ENCODE measurements at regions not wholly inside any gene's neighbourhood (a gene's known extent, or its start where the extent isn't known, plus 50 kb on each side); places are given as distances from the start of the nearest gene placed in this dataset.
"Not testable (repeated sequence)": the region's sequence is repeated elsewhere in the genome, so short reads cannot be mapped to it uniquely, and the experiment has no call there.

- no peak for DNase-seq (ENCODE audit: low read depth)
- no peak overlapping the region for H3K4me3 ChIP-seq (ENCODE audit: low read length)
- TF ChIP-seq CTCF (conservative IDR thresholded peaks at IDR 0.05; ENCODE audit: low read depth, low read length), result no peak
Observed at GRCh38 chr1:220431554-220432239, 96.2 kb upstream of the MARK1 start.

- DNase-seq (ENCODE audit: low read depth), result no peak
- no peak for TF ChIP-seq CTCF (conservative IDR thresholded peaks at IDR 0.05; ENCODE audit: low read depth, low read length)
- H3K4me3 ChIP-seq (ENCODE audit: low read length), result no peak overlapping the region
Observed at GRCh38 chr1:220430586-220430985, 97.3 kb upstream of the MARK1 start.

- TF ChIP-seq CTCF (conservative IDR thresholded peaks at IDR 0.05; ENCODE audit: low read depth, low read length), result no peak
- H3K4me3 ChIP-seq (ENCODE audit: low read length), result no peak overlapping the region
- peak; percentile 31 for DNase-seq (ENCODE audit: low read depth)
Observed at GRCh38 chr1:220430059-220430458, 97.9 kb upstream of the MARK1 start.

DNA sequence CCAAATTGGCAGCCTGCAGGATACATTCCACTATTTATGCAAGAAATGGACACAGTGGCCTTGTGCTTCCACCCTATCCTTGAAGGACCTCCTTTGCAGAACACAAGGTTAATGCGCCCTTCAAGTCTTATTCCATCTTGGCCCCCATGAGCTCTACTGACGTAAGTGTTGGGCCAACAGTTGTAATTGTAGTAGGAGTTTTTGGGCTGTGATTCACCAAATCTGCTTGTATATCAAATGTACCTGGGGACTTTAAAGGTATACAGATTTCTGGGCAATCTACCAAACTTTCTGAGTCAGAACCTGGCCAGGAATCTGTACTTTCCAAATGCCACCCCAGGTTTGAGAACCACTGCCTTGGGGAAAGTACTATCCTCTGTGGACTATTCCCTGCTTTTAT, 100.9 kb upstream of the MARK1 start:
- no peak overlapping the region for H3K4me3 ChIP-seq (ENCODE audit: low read length)
- DNase-seq (ENCODE audit: low read depth), result no peak
- TF ChIP-seq CTCF (conservative IDR thresholded peaks at IDR 0.05; ENCODE audit: low read depth, low read length), result no peak

DNA sequence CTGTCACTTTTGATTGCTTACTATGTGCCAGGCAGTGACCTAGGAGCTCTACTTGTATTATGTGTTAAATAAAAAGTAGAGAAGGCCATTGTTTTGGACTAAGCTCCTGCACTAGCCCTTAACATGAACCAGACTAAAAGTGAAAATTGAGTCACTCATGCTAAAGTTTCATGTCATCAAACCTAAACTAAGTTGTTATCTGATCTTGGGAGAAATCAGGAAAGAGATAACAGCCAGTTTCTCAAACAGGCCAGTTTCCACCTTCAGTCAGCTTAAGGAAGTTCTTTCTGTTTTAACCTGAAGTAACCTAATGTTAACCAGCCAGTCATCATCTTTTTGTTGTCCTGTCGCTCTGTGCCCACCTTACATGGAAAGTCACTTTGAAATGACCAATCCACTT, 102.1 kb upstream of the MARK1 start:
- TF ChIP-seq CTCF (conservative IDR thresholded peaks at IDR 0.05; ENCODE audit: low read depth, low read length), result no peak
- no peak overlapping the region for H3K4me3 ChIP-seq (ENCODE audit: low read length)
- DNase-seq (ENCODE audit: low read depth), result no peak

- no peak for DNase-seq (ENCODE audit: low read depth)
- H3K4me3 ChIP-seq (ENCODE audit: low read length), result no peak overlapping the region
- TF ChIP-seq CTCF (conservative IDR thresholded peaks at IDR 0.05; ENCODE audit: low read depth, low read length), result no peak
Observed at GRCh38 chr1:220421508-220421907, 106.4 kb upstream of the MARK1 start.

- no peak for TF ChIP-seq CTCF (conservative IDR thresholded peaks at IDR 0.05; ENCODE audit: low read depth, low read length)
- no peak overlapping the region for H3K4me3 ChIP-seq (ENCODE audit: low read length)
- DNase-seq (ENCODE audit: low read depth), result no peak
Observed at GRCh38 chr1:220420726-220421125, 107.2 kb upstream of the MARK1 start.

- not testable (repeated sequence) for DNase-seq (ENCODE audit: low read depth); H3K4me3 ChIP-seq (ENCODE audit: low read length)
Observed at GRCh38 chr1:220412382-220412781, 115.6 kb upstream of the MARK1 start.
